T-helper 2 cell (primary cell): ENCODE measurements at regions not wholly inside any gene's neighbourhood (a gene's known extent, or its start where the extent isn't known, plus 50 kb on each side); places are given as distances from the start of the nearest gene placed in this dataset.
"Not testable (repeated sequence)": the region's sequence is repeated elsewhere in the genome, so short reads cannot be mapped to it uniquely, and the experiment has no call there.

ENCODE experiments used
- DNase-seq, 5 experiments: peaks; one replicate each; pipeline versions ENCODE4 v3.0.0 to v3.0.0-alpha.2; 2012 to 2022

DNA sequence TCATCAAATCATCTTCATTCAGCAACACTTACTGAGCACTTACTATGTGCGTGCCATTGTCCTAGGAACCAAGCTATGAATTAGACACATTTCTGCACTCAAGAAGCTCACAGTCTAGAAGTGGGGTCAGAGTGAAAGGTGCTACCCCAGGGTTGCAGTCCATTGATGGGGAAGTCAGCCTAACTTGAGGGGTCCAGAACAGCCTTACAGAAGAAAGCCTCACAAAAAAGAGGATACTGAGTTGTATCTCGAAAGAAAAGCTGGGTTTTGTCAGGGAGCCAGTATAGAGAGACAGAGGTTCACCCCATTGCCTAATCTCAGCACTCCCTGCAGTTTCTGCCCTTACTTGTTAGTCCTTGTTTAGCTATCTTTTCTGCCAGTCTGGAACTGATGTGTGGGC is 153.1 kb upstream of the JUN start:
- DNase-seq = no peak

DNA sequence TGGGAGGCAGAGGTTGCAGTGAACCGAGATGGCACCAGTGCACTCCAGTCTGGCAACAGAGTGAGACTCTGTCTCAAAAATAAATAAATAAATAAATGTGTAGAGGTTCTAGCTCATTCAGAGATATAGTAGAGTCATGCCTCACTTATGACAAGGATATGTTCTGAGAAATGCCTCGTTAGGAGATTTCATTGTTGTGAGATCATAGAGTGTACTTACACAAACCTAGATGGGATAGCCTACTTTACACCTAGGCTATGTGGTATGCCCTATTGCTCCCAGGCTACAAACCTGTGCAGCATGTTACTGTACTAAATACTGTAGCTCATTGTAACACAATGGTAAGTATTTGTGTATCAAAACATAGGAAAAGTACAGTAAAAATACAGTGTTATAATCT is 155.3 kb upstream of the JUN start:
- no peak for DNase-seq

DNA sequence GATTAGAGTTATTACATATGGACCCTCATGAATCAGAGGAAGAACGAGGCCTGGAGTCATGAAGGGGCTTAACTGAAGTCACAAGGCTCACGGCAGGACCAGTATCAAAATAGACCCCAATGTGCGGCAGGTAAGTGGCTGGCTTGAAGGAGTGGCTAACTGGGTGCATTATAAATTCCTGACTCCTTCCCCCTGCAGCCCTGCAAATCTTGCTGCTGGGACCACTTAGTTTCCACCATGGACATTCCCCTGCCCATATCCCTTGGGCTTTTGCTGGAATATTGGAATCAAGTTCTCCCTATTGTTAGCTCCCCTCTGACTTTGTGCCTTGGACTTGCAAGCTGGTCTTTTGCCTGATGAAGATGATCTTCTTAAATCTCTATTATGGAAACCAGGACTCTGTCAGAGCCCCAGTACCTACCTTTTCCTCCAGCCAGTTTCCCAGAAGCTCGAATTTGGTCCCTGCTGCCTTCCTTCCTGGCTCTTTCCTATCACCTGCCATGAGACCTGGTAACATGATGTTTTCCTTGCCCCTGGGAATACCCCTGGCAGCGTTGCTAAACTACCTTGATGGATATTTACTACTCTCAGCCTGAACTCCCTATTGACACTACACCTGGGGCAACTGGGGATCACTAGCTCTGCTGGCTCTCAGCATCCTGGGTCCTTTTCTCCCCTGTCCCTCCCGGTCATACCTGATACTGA is 156.0 kb upstream of the JUN start:
- no peak for DNase-seq

DNA sequence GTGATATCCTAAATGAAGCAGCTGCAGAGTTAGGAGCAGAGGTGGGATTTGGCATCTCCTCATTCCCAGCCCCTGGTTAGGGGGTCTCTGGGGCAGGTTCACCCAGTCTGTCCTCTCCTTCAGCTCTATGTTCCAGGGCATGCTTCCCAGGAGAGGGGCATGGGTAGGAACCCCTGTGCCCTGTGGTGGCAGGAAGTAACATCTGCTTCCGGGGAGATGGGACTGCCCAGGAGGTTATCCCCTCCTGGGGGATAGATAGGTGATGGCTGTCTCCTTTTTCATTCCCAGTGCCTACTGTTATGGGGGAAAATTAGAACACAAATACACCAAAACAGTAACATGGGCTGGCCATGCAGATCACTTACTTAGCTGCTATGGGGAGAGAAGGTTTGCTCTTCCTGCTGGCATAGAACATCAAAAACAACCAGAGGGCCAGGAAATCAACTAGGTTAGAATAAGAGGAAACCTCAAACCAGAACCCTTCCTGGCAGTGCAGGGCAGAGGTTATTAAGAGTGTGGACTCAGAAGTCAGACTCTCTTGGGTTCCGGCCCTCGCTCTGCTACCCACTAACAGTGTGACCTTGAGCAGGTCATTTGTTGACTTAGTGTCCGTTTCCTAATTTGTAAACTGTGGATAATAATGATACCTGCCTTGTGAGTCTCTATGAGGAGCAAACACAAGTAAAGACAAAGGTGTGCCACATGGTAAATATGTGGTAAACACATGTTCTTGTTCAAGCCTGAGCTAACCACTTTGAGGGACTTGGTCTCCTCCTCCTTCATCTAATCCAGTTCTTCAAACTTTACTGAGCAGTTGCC is 157.8 kb upstream of the JUN start:
- DNase-seq = peak in 2 of 5 experiments; percentile 71 to 90

DNA sequence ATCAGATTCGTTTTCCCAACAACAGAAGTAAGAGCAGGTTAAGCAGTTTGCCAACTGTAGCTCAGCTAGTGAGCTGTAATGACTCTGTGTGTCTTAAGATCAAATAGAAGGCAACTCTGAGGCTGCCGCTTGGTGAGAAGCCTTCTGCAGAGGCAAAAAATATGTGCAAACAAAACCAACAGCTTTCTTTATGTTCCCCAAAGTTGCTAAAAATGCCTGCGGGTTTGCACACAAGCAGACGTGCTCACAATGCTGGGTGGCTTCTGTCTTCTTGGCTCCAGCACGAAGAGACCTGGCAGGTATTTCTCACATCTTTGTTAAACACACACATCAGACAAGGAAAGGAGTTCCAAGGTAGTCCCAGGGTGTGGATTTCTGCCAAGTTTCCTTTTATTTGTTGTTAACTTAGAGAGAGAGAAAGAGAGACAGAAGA is 158.9 kb upstream of the JUN start:
- peak in 1 of 5 experiments; percentile 42 for DNase-seq

DNA sequence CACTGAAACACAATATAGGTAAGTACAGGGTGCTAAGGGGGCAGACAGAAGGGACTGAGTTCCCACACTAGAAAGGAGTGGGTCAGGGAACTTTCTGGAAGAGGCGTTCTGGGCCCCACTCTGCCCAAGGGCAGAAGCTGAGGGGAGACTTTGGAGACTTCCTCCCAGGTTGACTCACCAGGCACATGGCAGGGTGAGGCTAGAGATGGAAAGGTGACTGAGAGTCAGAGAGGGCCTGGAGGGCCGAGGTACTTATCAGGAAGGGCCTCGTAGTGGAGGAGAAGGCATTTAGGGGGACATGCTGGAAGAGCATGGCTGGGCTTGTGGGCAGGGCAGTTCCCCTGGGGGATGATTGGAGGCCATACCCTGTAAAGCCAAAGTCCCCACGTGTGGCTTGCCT is 159.9 kb upstream of the JUN start:
- DNase-seq = no peak

DNA sequence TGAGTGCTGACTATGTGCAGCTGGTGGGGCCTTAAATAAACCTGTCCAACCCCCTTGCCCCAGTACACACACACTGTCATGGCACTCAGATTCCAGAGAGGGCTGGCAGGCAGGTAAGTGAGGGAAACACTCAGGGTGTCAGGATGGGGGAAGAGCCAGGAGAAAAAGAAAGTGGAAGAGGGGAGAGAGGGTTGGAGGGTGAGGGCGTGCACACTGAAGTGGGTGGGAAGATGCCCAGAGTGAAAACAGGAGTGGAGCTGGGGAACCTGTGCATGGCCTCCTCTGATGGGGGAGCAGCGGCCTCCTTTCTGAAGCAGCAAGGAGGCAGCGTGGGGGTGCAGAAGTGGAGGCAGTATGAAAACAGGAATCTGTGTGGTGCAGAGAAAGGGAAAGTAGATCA is 160.6 kb upstream of the JUN start:
- DNase-seq = no peak

DNA sequence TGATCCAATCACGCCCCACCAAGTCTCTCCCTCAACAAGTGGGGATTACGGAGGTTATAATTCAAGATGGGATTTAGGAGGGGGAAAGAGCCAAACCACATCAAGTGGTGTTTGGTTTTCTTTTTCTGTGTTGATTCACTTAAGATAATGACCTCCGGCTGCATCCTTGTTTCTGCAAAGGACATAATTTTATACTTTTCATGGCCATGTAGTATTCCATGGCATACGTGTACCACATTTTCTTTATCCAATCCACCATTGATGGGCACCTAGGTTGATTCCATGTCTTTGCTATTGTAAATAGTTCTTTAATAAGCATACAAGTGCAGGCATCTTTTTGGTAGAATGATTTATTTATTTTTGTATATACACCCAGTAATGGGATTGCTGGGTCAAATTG is 162.5 kb upstream of the JUN start:
- no peak for DNase-seq

DNA sequence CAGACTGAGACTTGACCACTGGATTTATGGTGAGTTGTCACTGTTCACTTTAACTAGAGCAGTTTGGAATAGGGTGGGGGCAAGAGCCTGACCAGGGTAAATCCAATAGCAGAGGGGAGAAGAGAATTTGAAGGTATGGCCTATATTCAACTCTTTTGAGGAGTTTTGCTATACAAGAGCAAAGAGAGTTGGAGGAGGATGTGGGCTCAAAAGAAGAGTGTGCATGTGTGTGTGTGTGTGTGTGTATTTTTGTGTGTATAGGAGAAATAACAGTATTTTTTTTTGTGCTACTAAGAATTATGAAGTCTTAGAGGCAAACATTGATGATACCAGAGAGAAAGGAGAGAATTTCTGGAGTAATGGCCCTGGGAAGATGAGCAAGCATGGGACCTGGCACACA is 164.8 kb upstream of the JUN start:
- DNase-seq = peak in 1 of 5 experiments; percentile 56

DNA sequence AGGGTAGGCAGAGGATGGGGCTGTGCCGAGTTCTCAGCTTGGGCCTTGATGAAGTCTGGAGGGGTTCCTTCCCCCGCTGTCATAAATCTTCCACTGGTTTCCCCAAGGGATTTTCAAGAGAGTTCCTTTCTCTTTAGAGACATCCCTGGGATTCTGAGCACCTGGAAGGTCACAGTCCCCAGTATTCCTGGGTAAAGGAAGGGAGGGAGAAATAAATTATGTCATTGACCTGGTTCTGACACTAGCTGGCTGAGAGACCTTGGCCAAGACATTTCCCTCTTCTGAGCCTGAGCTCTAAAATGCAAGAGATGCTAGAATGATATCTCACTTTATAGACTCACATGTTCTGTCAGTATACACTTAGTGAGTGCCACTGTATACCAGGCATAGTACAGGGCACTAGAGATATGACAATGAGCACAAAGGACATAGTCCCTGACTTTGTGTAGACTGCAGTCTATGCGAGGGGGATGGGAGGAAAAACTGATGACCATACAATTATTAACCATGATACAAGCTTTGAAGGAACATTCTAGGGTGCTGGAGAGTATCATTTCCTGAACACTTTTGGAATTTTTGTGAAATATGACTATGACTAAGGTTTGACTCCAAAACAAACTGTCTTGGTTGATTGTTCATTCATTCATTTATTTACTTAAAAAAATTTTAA is 165.8 kb upstream of the JUN start:
- DNase-seq = no peak

DNA sequence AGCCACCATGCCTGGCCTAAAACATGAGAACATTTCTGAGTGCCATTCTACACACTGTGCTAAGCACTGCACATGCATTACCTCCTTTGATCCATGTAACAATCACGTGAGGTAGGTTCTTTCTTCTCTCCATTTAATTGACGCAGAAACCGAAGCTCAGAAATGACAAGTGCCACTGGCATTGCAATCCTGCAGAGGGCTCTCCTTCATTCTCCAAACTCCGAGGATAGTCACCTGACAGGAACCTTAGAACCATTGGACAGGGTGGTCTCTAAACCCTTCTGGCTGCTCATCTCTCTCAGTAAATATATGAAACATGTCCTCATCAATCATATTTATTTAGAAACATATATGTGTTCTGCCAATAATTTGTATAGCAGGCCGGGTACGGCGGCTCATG is 167.1 kb upstream of the JUN start:
- no peak for DNase-seq

DNA sequence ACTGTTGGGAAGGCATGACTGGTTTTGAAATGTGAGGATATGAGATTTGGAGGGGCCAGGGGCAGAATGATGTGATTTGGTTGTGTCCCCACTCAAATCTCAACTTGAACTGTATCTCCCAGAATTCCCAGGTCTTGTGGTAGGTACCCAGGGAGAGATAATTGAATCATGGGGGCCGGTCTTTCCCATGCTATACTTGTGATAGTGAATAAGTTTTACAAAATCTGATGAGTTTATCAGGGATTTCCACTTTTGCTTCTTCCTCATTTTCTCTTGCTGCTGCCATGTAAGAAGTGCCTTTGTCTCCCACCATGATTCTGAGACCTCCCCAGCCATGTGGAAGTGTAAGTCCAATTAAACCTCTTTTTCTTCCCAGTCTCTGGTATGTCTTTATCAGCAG is 170.1 kb upstream of the JUN start:
- not testable (repeated sequence) for DNase-seq

DNA sequence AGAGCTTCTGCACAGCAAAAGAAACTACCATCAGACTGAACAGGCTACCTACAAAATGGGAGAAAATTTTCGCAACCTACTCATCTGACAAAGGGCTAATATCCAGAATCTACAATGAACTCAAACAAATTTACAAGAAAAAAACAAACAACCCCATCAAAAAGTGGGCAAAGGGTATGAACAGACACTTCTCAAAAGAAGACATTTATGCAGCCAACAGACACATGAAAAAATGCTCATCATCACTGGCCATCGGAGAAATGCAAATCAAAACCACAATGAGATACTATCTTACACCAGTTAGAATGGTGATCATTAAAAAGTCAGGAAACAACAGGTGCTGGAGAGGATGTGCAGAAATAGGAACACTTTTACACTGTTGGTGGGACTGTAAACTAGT is 179.4 kb upstream of the JUN start:
- DNase-seq = not testable (repeated sequence)

DNA sequence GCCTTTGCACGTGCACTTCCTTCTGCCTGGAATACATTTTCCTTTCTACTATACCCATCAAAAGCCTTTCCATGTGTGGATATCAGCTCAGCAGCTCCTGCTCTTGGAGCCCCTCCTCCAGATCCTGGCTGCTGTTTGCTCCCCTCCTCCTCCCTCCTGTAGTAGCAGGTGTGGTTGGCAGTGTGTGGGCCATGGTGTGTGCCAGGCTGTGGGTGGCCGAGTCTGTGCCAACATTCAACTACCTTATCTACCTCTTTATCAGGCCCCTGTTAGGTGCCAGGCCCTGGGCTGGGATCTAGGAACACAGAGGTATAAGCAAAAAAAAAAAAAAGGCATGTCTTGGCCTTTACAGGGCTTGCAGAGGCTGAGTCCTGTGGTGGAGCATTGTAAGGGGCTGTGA is 180.6 kb upstream of the JUN start:
- DNase-seq = no peak

DNA sequence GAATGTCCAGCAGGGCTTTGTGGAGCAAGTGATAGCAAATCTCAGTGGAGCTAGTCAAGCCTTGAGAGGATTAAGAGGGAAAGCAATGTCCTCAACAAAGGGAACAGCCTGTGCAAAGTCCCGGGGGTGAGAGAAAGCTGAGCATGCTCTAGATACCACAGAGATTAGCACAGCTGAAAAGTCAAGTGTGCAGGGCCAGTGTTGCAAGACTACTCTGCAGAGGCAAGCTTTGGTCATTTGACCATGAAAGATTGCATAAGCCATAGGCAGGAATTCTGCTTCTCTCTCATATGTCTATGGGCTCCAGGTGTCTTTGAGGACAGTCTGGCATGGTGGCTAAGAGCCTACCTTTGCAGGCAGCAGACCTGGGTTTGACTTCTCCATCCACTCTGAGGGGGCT is 181.0 kb upstream of the JUN start:
- DNase-seq = no peak

DNA sequence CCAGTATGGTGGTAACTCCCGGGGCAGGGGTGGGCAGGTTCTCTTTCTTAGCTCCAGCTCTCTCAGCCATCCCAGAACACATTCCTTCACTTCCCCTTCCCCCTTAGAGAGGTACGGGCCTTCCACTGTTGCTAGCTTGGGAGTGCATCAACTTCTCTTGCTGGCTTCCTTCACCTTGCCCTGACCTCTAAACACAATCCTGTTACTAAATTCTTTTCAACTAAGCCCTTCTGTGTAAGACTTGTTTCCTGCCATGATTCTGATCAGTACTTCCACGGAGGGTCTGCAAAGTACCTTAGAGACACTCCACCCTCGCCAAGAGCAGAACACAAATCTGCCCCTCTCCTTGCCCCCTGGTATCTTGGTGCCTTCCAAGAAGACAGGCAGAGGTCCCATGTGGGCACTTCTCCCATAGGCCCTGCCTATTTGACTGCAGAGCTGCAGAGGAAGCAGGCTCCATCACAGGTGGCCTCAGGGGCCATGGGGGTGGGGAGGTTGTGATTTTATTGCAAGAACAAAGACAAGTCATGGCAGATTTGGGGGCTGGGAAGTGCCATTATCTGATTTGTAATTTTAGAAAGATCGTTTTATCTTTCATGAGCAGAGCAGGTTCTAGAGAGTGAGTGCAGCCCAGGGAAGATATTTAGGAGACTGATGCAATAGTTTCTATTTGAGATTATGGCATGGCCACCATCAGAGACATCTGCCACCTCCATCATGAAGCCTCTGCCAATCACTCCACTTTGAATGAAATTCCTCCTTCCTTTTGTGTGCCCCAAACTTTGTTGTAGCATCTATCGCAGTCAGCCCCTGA is 182.5 kb upstream of the JUN start:
- DNase-seq = no peak

DNA sequence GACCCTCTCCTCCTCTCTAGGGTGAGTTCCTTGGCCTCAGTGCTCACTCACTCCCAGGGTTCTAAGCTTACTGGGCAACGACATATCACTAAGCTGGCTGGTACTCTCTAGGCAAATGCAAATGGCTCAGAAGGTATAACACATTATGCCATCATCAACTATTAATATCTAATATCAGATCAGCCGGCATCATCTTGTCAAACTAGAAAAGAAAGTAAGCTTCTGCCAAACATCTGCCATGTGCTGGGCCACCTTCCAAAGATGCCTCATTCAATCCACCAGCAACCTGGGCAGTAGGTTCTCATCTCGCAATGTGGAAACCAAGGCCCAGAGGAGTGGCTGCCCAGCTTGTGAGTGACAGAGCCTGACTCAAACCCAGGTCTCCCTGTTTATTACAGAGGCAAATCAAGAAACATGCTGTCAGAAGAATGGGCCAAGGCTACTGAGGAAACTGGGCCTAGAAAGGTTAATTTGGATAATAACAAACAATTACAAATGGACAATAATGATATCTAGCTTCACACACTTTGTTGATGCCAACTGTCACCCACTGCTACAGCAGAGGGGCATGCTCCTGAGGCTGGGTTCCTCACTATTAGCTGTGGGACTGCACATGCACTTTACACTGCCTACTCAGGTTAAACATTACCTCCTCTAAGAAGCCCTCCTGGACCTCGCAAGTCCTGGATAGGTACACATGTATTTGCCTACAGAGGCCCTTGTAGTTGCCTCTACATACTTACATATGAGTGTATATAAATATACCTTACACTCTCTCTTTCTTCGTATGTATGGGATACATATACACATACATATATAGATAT is 183.3 kb upstream of the JUN start:
- DNase-seq = no peak

DNA sequence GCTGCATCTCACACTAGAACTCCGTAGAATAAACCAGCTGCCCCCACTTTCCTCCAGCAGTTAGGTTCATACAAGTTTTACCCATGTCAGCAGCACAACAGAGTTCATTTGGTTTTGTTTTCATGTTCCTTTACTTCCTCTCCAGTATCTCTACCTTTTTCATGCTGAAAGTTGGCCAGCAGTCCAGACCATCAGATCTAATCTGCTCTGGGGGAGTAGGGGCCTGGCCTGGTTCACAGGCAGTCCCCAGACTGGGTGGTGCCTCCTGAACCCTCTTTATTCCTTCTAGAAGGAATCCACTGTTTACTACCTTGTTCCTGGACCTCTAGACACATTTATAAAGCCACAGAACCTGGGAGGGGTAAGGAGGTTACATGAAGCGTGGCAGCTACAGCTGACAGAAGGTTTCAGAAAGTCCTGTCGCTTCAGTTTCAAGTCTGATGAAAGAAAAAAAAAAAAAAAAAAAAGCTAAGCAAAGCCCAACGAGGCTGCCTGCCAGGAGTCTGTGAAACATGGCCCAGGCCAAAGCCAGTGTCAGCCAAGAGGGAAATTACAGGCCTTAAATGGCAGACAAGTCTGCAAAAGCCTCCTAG is 184.6 kb upstream of the JUN start:
- DNase-seq = peak in 2 of 5 experiments; percentile 16 to 89

DNA sequence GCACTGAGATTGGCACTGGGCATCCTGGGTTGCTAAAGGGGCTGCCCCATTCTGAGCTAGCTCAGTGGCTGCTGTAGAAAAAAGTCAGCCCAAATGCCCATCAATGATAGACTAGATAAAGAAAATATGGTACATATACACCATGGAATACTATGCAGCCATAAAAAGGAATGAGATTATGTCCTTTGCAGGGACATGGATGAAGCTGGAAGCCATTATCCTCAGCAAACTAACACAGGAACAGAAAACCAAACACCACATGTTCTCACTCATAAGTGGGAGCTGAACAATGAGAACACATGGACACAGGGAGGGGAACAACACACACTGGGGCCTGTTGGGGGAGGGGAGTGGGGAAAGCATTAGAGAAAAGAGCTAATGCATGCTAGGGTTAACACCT is 185.3 kb upstream of the JUN start:
- DNase-seq = not testable (repeated sequence)

DNA sequence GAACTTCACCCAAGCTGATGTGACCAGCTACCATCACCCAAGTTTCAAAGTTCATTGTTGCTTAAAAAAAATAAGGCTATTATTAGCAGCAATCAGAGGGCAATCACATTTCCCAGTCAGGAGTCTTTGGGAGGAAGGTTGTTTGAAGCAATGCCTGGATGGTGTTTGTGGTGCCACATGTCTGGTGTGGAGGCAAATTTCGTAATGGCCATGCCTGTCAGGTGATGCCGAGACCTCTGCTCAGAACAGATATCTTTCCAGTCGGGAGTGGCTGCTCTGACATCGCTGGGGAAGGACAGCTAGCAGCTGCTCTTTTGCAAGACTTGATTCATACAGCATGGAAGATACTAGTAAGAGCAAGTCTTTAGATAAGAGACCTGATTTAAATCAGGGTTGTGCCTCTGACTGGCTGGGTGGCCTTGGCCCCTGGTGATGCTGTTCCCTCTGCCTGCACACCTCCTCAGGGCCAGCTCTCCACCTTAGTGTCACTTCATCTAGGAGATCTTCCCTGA is 187.8 kb upstream of the JUN start:
- DNase-seq = no peak

DNA sequence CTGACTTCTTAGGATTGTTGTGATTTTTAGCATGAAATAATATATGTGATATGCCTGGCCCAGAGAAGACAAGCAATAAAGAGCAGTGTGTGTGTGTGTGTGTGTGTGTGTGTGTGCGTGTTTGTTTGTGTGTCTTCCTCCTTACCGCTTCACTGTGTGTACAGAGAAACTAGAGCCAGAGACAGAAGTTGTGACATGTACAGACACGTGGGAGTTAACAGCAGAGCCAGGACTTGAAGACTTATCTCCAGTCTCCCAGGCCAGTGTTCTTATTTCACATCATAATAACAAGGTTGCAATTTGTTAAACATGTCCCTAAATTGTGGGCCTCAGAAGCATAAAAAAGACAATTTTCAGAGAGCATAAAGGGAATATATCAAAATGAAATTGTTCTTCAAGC is 192.0 kb upstream of the JUN start:
- DNase-seq = no peak
